GM12891 (cell line): ENCODE measurements at regions not wholly inside any gene's neighbourhood (a gene's known extent, or its start where the extent isn't known, plus 50 kb on each side); places are given as distances from the start of the nearest gene placed in this dataset.
"Not testable (repeated sequence)": the region's sequence is repeated elsewhere in the genome, so short reads cannot be mapped to it uniquely, and the experiment has no call there.

Experiments used
- DNase-seq: peaks from one replicate; pipeline ENCODE4 v3.0.0; 2011; ENCODE audit warnings: low spot score; ENCODE audit not compliant: insufficient read length
- FAIRE-seq: peaks from 2 replicates; lab custom pipeline; 2011; peaks lifted over from hg19 to GRCh38; lab: Jason Lieb, UNC

- not testable (repeated sequence) for FAIRE-seq, DNase-seq
Measured at GRCh38 chr7:76676890-76677289, 49.8 kb upstream of the POMZP3 start.
